ENCODE measurements at regions not wholly inside any gene's neighbourhood (a gene's known extent, or its start where the extent isn't known, plus 50 kb on each side); places are given as distances from the start of the nearest gene placed in this dataset.

GRCh38 chr4:177729681-177730080 is 287.4 kb upstream of the AGA start:
- no peak overlapping the region for H3K4me3 ChIP-seq
- no peaks in the 10 kb centered on the region for H3K27me3 ChIP-seq
- TF ChIP-seq CTCF (IDR thresholded peaks at IDR 0.05): no peak
- H3K27ac ChIP-seq: no peak overlapping the region
- H3K9me3 ChIP-seq: peaks cover 0 to 6% of the 10 kb centered on the region in 2 donors
- peak in 1 of 4 donors; percentile 16 for DNase-seq
- intact Hi-C loops (cut with DNase I): no loop called here
- H3K36me3 ChIP-seq: no peaks in the 10 kb centered on the region
- H3K4me1 ChIP-seq: no peaks in the 10 kb centered on the region
- ATAC-seq: no peak

GRCh38 chr4:177737387-177737940 is 295.2 kb upstream of the AGA start:
- Histone ChIP-seq H3K27ac (no peak overlapping the region), H3K4me3 (no peak overlapping the region), H3K9me3 (peaks cover 0 to 4% of the 10 kb centered on the region in 2 donors), H3K4me1 (no peaks in the 10 kb centered on the region), H3K36me3 (no peaks in the 10 kb centered on the region), H3K27me3 (no peaks in the 10 kb centered on the region)
- DNase-seq (no peak), ATAC-seq (no peak)
- intact Hi-C loops (cut with DNase I): no loop called here
- TF ChIP-seq CTCF (IDR thresholded peaks at IDR 0.05): no peak

DNA sequence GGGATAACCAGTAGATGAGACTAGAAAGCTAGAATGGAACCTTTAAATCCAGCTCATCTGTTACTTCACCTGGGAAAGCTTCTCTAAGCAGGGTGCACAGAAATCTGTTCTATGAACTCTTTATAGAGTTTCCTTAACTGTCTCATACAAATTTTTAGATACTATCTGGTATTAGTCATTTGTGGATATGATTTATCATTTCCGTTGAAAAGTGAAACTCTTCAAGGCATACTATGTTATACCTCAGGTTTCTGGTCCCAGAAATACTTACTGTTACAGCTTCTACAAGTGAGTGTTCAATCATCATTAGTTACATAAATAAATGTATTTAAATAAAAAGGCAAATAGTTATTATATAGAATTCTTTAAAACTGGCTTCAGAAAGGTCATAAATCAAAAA is 298.3 kb upstream of the AGA start:
- Histone ChIP-seq H3K9me3 (peaks cover 0 to 2% of the 10 kb centered on the region in 2 donors), H3K4me1 (no peaks in the 10 kb centered on the region), H3K4me3 (no peak overlapping the region), H3K27ac (no peak overlapping the region), H3K36me3 (no peaks in the 10 kb centered on the region), H3K27me3 (no peaks in the 10 kb centered on the region)
- no peak for TF ChIP-seq CTCF (IDR thresholded peaks at IDR 0.05)
- DNase-seq (no peak), ATAC-seq (no peak)
- intact Hi-C loops (cut with DNase I): no loop called here

- no peak for TF ChIP-seq CTCF (IDR thresholded peaks at IDR 0.05)
- intact Hi-C loops (cut with DNase I): no loop called here
- Histone ChIP-seq H3K4me1 (no peaks in the 10 kb centered on the region), H3K4me3 (no peak overlapping the region), H3K27me3 (no peaks in the 10 kb centered on the region), H3K36me3 (no peaks in the 10 kb centered on the region), H3K27ac (no peak overlapping the region), H3K9me3 (no peaks in the 10 kb centered on the region)
- no peak for ATAC-seq
- no peak for DNase-seq
These were observed 317.5 kb upstream of the AGA start for GRCh38 chr4:177759729-177760128.

DNA sequence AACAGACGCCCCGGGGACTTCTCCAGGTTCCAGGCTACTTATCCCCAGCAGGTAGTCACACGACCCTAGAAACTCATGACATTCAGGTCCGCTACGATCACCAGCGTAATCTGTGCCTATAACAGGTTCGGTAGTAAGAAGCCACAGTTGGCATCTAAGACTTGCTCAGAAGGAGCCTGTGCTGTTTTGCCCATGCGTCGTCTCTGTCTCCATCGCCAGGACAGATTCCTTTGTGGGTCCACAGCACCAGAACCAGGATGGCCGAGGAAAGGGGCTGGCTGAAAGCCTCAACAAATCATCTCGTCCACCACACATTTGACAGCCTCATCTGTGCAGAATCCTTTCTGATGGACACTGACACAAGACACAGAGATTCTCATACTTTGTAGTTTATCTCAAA is 319.5 kb upstream of the AGA start:
- DNase-seq (no peak), ATAC-seq (no peak)
- H3K36me3 ChIP-seq: no peaks in the 10 kb centered on the region
- TF ChIP-seq CTCF (IDR thresholded peaks at IDR 0.05): no peak
- H3K9me3 ChIP-seq: no peaks in the 10 kb centered on the region
- H3K4me3 ChIP-seq: no peak overlapping the region
- no peak overlapping the region for H3K27ac ChIP-seq
- no peaks in the 10 kb centered on the region for H3K4me1 ChIP-seq
- H3K27me3 ChIP-seq: no peaks in the 10 kb centered on the region
- intact Hi-C loops (cut with DNase I): no loop called here
